GM19397 (cell line): ENCODE measurements at regions not wholly inside any gene's neighbourhood (a gene's known extent, or its start where the extent isn't known, plus 50 kb on each side); places are given as distances from the start of the nearest gene placed in this dataset.
"Not testable (repeated sequence)": the region's sequence is repeated elsewhere in the genome, so short reads cannot be mapped to it uniquely, and the experiment has no call there.

Experiments
- ATAC-seq: cut with Tn5 transposase; IDR thresholded peaks from one replicate; pipeline ENCODE4 v1.9.1; 2021; ENCODE audit warnings: mild to moderate bottlenecking, moderate library complexity; ENCODE audit not compliant: unreplicated experiment

DNA sequence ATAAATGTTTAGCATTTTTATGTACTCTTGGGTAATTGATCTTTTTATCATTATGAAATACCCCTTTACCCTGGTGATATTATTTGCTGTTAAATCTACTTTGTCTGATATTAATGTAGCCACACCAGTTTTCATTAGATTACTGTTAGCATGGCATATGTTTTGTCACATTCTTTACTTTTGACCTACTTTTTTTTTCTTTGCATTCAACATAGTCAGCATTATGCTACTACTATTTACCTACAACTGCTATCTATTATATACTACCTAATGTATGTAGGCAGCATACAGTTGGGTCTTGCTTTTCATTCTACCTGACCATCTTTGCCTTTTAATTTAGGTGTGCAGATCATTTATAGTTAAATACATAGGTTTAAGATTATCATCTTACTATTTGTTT is 1429.6 kb upstream of the ALCAM start:
- no peak for ATAC-seq

DNA sequence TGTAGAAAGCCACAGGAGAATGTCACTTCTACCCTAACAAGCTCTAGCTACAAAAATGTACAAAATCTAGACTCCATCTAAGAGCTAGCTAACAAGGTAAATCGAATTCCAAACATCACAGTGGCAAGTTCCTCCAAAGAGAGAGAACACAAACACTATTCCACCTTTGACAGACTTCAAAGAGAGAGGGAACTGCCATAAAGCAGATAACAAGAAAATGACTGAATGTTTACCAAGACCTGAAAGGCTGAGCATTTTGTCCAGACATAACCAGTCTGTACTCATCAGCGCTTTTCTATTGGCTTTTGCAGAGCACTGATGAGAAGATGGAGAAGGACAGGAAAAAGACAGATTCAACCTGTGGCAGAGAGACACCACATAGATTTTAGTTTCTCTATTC is 1419.6 kb upstream of the ALCAM start:
- no peak for ATAC-seq

DNA sequence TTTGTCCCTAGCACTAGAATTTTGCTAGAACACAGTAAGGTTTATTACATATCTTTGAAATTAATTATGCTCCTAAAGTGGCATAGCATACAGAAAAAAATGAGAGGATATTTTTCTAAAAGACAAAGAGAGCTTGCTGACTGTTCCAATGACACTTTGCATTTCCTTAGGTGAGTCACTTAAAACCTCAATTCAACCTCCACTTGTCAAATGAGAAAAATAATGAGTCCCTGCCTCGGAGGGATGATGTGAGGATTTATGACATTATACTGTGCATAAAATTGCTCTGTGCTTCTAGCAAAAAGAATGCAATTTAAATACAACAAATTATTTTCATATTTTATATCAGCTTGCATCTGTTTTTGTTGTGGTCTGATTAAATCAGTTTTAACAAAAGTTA is 1417.0 kb upstream of the ALCAM start:
- ATAC-seq: no peak

DNA sequence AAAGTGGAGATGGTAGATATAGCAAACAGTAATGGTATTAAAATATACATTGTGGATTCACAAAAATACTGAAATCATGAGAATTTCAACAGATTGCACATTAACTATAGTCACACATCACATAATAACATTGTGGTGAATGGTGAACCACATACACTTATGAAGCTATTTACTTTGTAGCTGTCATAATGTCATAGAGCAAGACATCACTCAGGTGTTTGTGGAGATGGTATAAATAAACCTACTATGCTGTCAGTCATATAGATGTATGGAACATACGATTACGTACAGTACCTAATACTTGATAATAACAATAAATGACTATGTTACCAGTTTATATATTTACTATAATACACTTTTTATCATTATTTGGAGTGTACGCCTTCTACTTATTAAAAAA is 1416.0 kb upstream of the ALCAM start:
- no peak for ATAC-seq

DNA sequence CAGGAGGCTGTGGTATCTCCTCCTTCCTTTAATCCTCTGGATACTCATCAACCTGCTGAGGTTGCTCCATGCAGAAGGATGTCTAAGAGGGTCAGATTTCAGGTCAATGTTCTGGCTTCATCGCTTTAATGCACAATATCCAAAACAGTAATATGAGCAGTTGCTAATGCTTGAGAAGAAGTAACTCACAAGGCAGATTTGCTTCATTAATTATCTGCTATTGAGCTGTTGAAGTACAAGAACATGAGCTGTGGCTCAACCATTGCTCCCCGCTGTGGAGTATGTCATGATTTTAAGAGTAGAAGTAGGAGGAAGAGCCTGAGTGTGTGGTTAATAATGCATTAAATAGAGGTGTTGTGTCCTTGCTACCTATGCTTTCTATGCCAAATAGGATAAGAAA is 1412.9 kb upstream of the ALCAM start:
- ATAC-seq: no peak

DNA sequence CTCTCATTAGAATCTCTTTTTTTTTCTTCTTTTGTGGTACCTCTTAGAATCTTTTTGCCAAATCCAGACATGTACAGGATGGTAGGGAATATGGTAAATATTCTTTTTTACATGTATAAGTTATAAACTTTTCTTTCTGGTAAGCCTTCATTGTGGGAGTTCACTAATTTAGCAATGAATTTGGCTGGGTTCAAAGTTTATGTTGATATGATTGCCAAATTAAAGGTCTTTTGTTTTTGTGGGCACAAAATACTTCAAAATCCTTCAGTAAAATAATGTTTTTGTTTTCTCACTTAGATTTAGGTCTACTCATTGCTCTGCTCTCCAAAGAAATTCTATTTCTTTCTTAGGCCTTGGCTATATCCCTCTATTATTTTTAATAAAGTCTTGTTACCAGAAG is 1405.9 kb upstream of the ALCAM start:
- ATAC-seq: no peak

DNA sequence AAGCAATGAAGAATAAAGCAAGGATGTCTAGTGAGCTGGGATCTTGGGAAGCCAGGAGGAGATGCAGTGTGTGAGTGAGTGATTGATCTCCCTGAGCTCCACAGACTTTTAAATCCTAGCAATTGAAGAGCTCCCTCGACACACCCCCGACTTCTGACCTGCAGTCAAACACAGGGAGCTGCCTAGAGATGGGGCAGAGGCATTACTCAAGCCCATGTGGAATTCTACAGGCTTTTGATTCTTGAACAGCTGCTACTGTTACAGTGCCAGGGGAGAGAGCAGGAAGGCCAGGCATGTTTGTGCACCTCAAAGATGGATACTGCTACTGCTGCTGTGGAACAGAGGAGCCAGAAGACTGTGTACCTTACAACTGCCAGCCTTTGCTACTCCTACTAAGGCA is 1403.1 kb upstream of the ALCAM start:
- no peak for ATAC-seq

DNA sequence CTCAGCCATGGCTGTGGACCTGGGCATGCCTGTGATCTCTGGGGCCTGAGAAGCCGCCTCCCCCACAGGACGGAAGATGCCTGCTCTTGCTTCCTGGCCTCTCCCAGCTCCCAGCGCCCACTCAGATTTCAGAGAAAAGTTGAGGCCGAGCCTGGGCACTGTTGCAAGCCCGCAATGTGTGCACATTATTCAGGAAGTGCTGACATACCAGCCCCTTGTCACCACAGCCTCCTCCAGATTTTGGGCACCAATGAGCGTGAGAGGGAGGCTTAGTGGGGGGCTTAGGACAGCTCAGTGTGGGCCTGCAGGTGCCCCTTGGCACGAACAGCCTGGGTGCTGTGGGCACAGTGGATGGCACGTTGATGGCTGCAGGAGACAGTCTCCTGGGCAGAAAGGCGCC is 1400.9 kb upstream of the ALCAM start:
- ATAC-seq: no peak

DNA sequence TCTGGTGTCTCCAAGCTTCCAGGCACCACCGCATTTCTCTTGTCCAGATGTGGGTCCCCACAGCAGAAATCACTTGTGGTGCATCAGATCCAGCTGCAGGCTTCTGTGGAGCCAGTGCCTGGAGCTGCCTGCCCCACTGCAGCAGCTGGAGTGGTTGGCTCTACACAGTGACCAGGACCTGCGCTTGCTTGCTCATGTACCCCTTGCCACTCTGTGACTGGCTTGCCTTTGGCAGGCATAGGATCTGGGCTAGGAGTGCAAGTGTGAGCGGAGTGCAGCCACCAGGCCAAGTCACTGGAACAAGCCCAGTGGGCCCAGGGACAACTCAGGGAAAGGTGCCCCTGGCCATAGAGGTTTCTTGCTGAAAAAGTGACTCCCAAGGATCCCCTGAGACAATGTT is 1400.0 kb upstream of the ALCAM start:
- ATAC-seq: no peak

DNA sequence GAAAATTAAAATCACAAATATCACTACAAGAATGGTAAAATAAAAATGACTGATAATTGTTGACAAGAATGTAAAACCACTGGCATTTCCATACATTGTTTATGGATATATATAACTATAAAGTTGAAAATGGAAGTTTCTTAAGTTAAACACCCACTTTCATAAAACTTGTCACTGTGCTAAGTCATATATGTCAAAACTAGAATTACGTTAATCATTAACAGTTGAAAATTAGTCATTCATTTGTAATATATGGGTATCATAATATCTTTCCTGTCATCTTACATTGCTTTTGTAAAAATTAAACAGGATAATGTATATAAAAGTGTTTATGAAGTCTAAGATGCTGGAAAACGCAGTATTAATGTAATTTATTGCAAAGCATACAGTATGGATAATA is 1398.6 kb upstream of the ALCAM start:
- peak; percentile 47 for ATAC-seq

DNA sequence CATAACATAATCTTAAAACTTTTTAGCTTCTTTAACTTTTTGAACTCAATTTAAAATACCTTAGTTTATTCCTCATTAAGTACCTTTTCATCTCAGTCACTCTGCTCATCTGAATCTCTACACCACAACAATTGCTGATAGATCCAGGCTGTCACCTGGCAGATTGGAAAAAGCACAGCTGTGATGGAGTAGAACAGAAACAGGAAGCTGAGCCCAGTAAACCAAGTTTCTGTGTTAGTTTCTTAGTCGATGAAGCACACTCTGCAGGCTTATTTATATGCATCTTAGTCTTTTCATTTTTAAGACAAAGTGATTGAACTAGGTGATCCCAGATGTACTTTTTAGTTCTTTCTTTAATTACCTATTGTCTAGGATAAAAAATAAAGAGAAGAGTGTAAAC is 1398.0 kb upstream of the ALCAM start:
- ATAC-seq: peak; percentile 90

DNA sequence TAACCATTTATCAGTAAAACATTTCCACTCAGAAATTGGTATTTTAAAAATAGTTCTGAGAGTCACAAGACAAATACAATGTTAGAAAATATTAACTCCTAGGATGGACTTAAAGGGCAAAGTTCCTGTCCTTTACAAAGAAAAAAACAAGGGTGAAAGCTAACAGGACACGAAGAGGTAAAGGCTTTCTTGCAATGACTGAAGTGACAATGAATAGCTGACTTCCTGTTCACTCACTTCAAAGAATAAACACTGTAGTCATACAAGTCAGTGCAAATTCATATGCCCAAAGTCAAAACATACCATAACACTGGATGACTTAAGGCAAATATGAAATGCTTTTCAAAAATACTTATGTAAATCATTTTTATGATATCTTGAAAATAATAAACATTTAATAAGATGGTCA is 1389.8 kb upstream of the ALCAM start:
- ATAC-seq: peak; percentile 81

DNA sequence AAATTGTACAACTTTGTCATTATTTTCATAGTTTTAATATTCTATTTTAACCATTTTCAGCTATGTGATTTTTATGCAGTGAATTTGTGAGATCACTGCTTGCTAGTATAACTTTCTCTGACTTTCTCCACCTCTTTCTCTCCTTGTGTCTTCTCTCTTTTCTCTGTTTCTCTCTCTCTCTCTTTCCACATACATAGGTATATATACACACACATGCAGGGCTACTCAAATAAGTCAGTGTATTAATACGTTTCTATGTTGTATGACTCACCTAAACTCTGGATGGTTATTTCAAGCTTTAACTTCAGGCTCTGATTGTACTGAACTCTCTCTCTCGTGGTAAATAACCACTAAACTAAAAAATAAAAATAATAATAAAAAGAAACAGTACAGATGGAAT is 1389.3 kb upstream of the ALCAM start:
- ATAC-seq: no peak

DNA sequence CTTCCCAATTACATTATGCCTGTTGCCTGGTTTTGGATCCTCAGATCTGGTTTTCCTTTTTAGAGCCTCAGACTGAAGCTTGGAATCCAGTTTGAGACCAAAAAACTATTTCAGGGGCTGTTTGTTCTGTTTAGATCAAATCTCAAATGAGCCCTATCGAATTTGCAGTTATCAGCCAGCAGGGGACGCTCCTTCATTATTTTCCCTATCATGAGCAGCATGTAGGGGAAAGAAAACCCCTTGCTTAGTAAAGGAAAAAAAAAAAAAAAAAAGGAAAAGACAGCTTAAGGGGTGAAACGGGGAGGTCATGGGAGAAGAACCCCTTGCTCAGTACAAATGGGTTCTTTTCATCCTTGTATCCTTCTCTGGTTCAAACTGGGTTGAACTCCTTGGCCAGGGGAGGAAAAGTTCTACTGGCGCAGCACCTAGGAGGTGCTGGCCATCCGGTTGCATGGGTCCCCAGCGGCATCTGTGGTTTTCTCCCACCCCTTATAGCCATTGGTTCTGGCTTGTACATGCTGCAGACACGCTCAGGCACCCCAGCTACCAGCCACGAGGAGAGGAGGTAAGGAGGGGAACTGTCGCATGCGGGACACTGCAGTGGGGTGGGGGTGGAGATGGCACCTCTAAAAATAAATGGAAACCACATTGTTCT is 1375.1 kb upstream of the ALCAM start:
- no peak for ATAC-seq

DNA sequence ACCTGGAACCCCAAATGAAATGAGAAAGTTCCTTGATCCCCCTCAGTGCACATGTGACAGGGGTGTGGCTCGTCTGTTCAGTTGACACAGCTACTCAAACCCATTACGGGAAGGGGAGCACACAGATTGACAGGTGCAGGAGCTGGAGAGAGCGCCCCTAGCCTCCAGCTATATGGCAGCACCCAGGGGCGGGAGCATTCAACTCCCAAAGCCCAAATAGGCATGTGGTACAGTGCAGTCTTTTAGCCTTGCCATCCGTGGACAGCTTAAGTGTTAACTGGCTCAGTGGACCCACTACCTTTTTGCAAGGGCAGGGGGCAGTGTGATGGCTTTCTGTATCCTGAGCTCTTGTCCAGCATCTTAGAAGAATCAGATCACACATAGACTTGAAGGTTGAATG is 1374.2 kb upstream of the ALCAM start:
- ATAC-seq: no peak

DNA sequence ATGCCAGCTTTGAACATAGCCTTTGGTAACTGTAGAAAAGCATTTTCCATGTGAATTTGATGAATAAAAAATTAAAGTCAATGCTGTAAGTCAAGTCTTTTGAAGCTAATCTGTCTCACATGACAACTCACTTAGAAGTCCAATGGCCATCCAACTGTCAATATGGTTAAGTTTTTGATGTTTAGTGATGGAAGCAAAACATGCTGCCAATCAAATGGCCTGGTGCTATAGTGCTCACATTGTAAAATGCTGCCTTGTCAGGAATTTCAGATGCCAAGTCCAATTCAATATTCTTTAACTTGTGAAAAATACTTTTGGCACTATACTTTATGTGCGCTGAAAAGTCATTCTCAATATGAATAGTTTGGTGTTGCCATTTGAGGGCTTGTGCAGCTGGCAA is 1361.8 kb upstream of the ALCAM start:
- ATAC-seq: no peak

DNA sequence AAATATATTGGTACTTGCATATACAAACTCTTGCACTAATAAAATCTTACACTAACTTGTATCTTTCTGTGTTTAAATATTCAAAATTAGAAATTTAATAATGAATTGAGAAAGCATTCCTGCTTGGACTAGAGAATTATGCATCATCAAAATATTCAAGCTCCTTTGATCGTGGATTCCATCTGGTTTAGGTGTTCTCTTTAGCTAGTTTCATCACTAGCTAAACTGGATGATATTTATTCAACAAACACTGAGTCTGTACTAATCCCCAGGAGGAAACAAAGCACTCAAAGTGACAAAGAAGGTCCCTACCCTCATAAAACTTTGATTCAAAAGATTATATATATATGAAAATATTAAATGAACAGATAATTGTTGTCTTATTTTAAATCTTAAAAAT is 1360.9 kb upstream of the ALCAM start:
- ATAC-seq: no peak

DNA sequence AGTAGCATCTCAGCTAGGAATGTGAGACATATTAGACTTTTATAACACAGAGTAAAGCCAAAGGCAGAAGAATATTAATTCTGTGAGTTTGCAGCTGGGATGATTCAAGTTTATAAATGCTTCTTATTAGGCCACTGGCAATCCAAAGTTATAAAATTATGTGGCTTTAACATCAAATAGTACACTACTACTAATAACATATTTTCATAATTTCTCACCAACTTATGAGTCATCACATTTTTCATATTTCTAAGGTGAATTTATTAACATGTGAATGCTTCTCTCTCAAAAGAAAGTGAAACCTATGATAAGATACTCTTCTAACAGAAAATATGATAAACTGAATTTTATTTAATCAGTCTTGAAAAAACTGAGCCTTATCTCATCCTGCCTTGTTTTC is 1348.2 kb upstream of the ALCAM start:
- ATAC-seq: no peak

DNA sequence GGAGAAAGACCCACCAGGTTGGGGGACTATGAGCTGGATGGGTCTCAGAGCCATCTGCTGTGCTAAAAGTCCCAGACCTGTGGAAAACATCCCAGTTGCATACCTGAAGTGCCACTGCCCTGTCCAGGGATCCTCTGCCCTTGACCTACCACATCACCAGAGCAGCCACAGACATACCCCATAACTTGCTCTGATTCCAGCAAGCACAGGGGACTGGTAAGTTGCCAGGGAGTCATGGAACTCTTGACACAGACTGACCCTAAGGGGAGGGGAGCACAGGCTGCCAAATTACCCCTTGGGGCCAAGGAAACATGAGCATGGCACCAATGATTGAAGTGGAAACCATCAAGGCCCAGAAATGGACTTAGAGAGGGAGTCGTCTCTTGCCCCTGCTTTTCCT is 1335.1 kb upstream of the ALCAM start:
- ATAC-seq: no peak

DNA sequence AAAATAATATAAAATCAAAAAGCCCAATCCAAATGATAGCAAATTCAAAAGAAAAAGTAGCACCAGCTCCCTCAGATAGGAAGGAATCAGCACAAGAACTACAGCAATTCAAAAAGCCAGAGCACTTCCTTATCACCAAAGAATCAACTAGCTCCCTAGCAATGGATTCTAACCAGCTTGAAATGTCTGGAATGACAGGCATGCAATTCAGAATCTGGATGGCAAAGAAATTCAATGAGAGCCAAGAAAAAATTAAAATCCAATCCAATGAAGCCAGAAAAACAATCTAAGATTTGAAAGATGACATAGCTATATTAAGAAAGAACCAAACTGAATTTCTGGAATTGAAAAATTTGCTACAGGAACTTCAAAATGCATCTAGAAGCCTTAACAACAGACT is 1334.4 kb upstream of the ALCAM start:
- no peak for ATAC-seq

DNA sequence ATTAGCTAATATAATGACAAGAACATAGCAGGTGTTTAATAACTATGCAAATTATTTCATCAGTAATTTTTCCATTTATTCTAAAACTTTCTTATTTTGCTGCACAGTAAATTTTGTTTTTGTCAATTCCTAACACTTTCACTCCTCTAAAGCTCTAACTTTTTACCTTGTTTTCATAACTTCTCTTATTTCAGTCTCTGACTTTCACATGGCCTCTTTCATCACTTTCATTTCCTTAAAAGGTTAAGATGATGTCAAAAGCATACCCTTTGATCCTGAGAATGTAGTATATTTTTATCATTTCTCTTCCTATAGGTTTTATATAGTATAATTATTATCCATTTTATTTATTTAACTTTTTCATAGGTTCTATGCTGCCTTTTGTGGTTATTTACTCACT is 1325.8 kb upstream of the ALCAM start:
- ATAC-seq: no peak

DNA sequence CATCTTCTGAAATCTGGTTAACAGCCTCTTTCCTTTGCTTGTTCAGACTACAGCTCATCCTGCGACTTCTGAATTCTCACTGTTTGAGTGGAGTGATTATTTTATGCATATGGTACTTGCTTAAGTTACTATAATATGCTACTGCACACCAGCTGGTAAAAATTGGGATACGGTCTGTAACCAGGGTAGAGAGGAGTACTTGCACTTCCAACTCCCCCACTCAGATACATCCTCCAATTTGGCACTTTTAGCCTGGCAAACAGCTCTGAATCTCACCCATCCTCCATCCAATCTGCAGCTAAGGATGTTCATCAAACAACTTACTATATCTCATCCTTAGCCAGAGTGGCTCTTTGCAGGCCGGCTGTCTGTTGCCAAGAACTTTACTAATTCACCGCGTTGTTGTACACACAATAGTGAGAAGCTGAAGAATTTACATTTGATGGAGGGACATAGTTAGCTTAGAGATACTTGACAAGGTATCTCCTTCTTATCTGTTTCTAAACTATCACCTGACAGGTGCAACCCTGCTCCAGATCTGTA is 1323.6 kb upstream of the ALCAM start:
- not testable (repeated sequence) for ATAC-seq

DNA sequence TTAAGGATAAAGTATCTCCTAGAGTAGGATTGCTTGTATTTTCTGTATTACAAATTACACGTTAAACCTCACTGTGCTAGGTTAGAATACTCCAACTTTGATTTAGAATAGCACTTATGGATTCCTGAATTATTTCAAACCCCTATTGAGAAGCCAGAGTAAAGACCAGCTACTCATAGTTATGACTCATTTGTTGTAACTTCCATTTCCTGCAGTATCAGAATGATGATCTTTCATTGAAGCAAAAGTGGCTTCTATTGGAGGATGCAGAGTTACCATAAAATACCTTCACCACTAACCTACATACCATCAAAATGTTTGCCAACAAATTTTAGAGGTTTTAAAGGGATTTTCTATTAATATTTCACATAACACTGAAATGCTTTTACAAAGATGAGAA is 1322.7 kb upstream of the ALCAM start:
- ATAC-seq: no peak
